Islet of Langerhans (tissue), 1 donor: ENCODE measurements at regions not wholly inside any gene's neighbourhood (a gene's known extent, or its start where the extent isn't known, plus 50 kb on each side); places are given as distances from the start of the nearest gene placed in this dataset.
"Not testable (repeated sequence)": the region's sequence is repeated elsewhere in the genome, so short reads cannot be mapped to it uniquely, and the experiment has no call there.

Source experiments
- FAIRE-seq: peaks from one replicate; lab custom pipeline; 2011; peaks lifted over from hg19 to GRCh38; lab: Jason Lieb, UNC

GRCh38 chr2:164024396-164024795 lies 288.6 kb upstream of the FIGN start:
- FAIRE-seq, result no peak

DNA sequence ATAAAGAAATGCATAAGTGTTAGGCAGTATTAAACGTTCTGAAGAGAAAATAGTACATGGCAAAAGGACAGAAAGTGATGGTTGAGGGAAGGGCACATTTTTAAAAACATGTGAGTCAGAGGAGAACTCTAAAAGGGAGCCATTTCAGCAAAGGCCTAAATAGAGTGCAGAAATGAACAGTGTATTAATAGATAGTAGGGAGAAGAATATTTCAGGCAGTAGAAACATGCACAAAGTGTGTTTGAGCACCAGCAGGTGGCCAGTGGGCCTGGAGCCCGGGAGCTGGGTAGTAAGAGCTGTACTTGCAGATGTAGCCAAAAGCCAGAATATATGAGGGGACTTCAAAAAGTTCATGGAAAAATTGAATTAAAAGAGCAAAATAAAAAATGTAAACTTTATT lies 288.1 kb upstream of the FIGN start:
- FAIRE-seq, result no peak

GRCh38 chr2:164015328-164016123 lies 279.7 kb upstream of the FIGN start:
- FAIRE-seq, result no peak

GRCh38 chr2:164014791-164015190 lies 279.0 kb upstream of the FIGN start:
- FAIRE-seq, result no peak

DNA sequence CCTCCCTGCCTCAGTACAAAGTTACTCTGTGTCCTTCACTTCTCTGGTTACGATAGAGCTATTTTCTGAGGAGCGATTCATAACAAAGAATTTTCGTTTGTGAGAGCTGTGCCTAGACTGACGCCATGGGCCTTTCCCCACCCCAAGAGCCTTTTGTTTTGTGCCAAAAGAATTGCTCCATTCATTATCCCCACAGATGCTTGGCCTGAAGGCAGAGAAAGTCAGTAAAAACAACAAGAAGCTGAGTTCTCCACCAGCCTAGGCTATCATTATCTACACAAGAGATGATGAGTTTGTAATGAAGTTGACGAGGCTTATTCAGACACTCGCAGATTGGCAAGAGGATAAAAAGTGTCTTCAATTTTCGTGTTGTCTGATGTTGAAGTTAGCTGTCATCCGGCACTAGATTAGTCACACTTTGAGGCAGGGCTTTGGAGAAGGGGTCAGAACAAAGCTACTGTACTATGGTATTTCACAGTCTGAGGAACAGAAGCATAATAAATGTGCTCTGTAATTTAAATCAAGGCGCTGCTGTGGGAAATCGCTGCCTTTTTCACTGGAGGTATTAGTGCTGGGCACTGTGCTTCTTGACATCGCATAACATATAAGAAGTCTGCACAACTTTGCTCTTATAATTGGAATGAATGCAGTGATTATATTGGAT lies 278.4 kb upstream of the FIGN start:
- FAIRE-seq, result no peak

- FAIRE-seq, result no peak
These were observed 276.8 kb upstream of the FIGN start for GRCh38 chr2:164012581-164012980.

GRCh38 chr2:164009756-164010337 lies 274.0 kb upstream of the FIGN start:
- no peak for FAIRE-seq

GRCh38 chr2:164008752-164009151 lies 272.9 kb upstream of the FIGN start:
- FAIRE-seq, result no peak

GRCh38 chr2:164006704-164007103 lies 270.9 kb upstream of the FIGN start:
- FAIRE-seq, result no peak

- FAIRE-seq, result no peak
These were observed 264.4 kb upstream of the FIGN start for GRCh38 chr2:164000176-164000575.

GRCh38 chr2:163997466-163997865 lies 261.7 kb upstream of the FIGN start:
- FAIRE-seq, result no peak

GRCh38 chr2:163990541-163990940 lies 254.7 kb upstream of the FIGN start:
- FAIRE-seq, result no peak

DNA sequence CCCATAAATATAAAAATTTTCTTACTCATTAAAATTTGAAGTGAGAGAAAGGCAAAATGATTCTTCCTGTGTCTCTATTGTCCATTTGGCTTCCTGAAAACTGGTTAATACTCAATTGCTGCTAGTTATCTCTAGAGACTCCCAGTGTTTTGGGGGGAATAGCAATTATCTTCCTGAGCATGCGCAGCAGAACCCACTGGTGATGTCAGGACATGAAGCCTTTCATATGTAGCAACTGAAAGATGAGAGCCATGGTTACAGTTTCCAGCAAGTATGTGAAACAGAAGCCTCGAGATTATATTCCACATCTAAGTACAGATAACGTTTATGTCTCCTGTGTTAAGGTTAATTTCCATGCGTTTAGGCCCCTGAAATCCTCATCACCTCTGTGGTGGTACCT lies 254.3 kb upstream of the FIGN start:
- FAIRE-seq, result no peak

GRCh38 chr2:163987175-163987940 lies 251.6 kb upstream of the FIGN start:
- FAIRE-seq, result no peak

GRCh38 chr2:163984986-163985385 lies 249.2 kb upstream of the FIGN start:
- FAIRE-seq, result no peak

DNA sequence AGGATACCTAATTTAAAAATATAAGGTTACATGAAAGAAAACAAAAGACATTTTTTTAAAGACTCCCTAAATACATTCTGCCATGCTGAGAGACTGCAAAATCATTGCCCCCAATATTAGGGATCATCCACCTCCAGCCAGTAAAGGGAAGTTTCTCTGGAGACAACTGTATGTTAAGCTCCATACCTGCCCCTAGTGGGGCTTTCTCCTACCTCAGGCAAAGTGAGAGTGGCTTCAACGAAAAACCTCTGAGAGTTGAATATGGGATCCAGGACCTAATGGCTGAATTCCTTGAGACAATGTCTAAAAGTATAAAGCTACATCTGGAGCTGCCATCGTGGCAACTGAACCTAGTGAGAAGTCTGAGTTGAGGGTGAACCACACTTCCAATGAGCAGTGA lies 248.1 kb upstream of the FIGN start:
- no peak for FAIRE-seq

DNA sequence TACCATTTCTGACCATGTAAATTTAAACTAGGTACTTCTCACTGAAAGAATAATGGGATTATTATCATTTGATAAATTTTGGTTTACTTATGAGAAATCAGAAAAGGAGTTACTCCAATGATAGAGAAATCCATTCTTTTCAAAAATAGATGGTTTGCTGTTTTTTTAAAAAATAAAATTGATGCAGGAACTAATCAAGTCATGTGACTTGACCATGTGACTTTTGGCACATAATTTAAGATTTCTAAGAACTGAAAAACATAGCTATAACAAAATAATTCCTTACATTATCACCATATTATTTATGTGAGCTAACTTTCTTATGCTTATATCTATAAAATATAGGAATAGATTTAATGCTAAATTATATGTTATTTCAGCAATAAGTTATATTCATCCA lies 247.1 kb upstream of the FIGN start:
- no peak for FAIRE-seq

GRCh38 chr2:163974766-163975165 lies 239.0 kb upstream of the FIGN start:
- no peak for FAIRE-seq

GRCh38 chr2:163970058-163970813 lies 234.4 kb upstream of the FIGN start:
- FAIRE-seq, result no peak

DNA sequence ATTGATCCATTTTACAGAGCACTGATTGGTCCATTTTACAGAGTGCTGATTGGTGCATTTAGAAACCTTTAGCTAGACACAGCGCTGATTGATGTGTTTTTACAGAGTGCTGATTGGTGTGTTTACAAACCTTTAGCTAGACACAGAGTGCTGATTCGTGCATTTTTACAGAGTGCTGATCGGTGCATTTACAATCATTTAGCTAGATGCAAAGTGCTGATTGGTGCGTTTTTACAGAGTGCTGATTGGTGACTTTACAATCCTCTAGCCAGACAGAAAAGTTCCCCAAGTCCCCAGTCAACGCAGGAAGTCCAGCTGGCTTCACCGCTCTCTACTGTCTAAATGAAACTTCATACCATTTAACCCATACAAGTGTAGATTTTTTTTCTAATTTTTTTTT lies 228.5 kb upstream of the FIGN start:
- not testable (repeated sequence) for FAIRE-seq

- FAIRE-seq, result no peak
These were observed 217.6 kb upstream of the FIGN start for GRCh38 chr2:163953390-163953907.

GRCh38 chr2:163951312-163951711 lies 215.5 kb upstream of the FIGN start:
- FAIRE-seq, result no peak
